ENCODE measurements at regions not wholly inside any gene's neighbourhood (a gene's known extent, or its start where the extent isn't known, plus 50 kb on each side); places are given as distances from the start of the nearest gene placed in this dataset.

DNA sequence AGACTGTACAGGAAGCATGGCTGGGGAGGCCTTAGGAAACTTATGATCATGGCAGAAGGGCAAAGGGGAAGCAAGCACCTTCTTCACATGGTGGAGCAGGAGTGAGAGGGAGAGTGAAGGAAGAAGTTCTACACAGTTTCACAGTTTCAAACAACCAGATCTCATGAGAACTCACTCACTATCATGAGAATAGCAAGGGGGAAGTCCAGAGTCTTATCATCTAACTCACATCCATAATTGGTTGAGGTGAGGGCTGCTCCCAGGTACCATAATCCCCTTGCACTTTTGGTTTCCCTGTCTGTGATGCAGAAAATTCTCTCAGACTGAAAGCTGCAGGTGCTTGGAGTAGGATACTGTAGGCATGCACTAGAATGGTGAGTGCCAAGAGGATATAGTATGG lies 233.8 kb upstream of the CPEB2 start:
- DNase-seq (ENCODE audit: low read depth in 2 of 2): no peak

DNA sequence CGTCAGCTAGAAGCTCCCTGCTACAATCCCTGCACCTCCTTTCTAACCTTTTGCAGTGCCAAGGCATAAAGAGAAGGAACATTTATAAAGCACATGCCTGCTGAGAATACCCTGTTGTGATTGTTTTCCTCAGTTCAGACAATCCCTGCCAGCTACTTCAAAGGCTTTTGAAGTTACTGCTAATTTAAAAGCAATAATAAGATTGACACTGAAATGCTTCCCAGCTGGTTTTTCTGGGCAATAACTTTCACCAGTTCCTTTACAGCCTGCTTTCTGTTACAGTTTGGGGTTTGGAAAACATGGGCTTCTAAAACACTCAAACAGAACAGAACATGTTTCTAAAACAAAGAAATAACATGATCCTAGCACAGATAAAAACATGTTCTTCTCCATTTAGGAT lies 232.3 kb upstream of the CPEB2 start:
- no peak for DNase-seq (ENCODE audit: low read depth in 2 of 2)

DNA sequence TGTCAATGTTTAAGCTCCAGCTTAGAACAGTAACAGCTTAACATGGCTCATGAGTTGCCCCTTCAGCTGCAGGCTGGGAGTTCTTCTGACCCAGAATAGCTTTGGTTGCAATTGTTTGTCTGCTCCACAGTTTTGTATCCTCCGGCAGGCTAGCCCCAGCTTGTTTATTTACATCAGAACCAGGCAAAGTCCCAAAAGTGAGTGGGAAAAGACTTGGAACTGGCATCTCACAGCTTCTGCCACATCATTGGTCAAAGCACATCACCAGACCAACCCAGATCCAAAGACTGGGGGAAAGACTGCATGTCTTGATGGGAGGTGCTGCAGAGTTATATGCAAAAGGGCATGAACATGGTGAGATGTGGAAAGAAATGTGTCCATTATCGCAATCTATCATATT lies 231.2 kb upstream of the CPEB2 start:
- DNase-seq (ENCODE audit: low read depth in 2 of 2): no peak

DNA sequence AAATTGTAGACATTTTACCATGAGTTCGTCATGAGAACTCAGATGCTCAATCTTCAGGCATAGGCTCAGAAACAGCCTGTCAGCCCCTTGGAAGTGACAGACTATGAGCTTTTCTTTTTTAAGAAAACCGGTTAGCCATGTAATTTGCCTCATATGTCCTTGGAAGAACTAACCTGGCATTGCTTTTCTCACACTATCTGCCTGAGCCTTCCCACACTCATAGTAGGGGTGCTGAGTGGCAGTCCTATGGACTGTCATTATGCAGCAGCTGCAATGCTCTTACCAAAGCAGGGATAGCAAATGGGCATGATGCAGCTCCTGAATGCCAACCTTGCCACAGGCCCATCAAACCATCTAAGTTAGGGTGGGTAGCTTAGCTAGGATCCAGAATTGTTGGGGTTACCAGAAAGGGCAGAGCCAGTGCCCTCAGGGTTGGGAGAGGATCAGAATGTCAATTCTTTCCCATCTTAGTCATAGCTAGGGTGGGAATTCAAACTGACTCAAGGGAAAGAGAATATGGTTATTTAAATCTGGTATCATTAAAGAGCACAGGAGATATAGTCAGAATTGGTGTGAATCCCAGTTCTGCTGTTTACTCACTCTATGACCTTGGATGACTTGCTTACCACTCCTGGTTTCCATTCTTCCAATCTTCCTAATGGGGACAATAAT lies 230.6 kb upstream of the CPEB2 start:
- DNase-seq (ENCODE audit: low read depth in 2 of 2): no peak

DNA sequence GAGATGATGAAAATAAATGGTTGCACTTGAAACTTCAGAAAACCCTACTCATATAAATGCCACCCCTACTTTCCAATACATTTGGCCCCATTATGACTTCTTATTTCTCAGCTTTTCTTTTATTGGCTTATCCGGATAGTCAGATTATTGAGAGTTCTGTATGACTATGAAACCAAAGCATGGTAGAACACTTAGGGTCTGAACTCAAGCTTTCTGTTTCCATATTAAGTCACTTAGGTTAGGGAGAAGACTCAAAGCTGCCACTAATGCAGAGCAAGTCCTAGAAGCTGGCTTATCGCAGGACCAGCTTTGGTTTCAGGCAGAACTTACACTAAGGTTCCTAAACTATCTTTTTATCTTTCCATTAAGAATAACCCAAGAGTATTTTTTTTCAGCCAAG lies 229.9 kb upstream of the CPEB2 start:
- DNase-seq (ENCODE audit: low read depth in 2 of 2): no peak

DNA sequence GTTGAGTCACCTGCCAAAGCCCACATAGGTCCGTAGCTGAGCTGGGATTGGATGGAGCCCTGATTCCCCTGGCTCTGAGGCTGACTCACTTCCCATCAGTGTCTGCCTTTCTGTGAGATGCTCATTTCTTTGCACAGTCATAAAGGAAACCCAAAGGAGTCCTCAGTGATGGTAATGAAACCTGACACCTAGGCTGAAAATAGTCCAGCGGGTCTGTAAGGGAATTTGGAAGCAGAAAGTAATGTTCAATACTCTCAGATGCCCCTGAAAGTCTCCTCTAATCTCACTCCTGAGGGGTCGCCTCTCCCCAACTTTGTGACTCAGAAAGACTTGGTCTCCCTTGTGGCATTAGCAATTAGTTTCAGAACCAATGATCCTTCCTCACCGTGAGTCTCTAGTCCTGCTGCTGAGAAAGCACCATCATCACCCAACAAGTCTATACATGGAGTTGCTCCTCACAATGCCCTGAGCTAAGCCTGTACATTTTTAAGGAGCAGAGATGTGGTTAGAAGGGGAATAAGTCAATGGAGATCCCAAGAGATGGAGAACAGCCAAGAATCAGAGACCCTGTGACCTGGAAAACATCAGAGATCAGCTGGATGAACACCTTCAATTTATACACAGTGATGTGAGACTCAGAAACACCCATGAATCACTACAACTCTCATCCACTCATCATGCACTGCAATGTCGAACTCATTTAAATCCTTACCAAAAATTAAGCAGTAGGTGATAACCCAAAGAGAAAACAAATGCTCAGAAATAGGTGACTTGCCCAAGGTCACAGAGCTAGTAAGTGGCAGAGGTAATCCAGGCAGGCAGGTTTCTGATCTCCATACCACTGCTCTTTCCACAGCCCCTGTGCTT lies 219.0 kb upstream of the CPEB2 start:
- DNase-seq (ENCODE audit: low read depth in 2 of 2): peak in 1 of 2 donors; percentile 49

DNA sequence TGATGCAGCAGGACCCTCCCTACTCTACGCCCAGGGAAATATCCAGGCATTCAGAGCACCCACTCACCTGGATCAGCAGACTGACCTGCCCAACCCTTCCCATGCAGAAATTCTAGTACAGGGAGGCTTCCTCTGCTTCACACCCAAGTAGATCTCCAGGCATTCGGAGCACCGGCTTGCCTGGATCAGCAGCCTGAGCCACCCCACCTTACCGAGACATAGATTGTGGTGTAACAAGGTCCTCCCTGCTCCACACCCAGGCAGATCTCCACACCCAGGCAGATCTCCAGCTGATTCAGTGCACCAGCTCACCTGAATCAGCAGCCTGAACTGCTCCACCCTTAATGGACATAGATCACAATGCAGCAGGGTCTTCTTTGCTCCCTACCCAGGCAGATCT lies 215.1 kb upstream of the CPEB2 start:
- DNase-seq (ENCODE audit: low read depth in 2 of 2): no peak

DNA sequence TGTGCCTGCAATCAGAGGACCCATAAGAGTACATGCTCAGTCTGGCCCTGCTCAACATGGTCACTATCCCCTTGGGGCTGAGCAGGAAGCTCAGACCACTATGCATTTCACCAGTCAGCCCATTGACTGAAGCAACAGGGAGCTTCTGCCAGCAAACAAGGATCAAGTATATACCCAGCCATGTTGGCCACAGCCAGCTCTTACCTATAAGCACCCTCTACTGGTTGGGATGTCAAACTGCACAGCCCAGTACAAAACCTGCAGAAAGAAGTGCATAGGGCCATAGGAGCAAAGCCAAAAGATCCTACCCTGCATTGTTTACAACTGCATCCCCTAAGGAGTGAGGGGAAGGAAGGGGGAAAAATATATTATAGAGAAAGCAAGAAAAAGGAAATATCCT lies 214.4 kb upstream of the CPEB2 start:
- peak; percentile 40 to 46 for DNase-seq (ENCODE audit: low read depth in 2 of 2)

DNA sequence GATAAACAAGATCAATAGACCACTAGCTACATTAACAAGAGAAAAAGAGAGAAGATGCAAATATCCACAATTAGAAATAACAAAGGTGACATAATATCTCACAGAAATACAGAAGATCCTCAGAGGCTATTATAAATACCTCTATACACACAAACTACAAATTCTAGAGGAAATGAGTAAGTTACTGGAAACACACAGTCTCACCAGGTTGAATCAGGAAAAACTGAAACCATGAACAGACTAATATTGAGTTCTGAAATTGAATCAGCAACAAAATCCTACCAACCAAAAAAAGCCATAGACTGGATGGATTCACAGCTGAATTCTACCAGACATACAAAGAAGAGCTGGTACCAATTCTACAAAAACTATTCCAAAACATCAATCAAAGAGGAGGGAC lies 211.8 kb upstream of the CPEB2 start:
- DNase-seq (ENCODE audit: low read depth in 2 of 2): no peak

DNA sequence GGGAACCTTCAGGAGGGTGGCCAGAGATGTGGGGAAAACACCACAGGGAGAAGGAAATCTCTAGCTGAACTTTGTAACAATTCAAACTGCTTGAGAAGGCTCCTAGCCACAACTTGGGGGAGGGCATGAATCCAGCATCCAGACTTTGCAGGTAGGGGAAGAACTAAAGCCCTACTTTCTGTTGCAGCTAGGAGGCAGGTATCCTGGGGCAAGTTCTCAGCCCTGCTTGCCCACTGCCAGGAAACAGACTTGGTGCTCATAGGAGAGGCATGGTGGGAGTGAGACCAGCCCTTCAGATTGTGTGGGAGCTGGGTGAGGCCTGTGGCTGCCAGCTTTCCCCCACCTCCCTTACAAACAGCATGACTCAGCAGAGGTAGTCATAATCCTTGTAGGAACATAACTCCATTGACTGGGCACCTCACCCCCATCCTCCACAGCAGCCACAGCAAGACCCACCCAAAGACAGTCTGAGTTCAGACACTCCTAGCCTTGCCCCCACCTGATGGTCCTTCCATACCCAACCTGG lies 209.5 kb upstream of the CPEB2 start:
- no peak for DNase-seq (ENCODE audit: low read depth in 2 of 2)

DNA sequence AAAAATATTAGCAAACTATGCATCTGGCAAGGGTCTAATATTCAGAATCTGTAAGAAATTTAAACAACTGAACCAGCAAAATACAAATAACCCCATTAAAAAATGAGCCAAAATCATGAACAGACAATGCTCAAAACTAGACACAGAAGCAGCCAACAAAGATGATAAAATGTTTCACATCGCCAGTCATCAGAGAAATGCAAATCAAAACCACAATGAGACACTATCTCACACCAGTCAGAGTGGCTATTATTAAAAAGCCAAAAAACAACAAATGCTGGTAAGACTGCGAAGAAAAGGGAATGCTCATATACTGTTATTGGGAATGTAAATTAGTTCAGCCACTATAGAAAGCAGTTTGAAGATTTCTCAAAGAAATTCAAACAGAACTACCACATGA lies 201.3 kb upstream of the CPEB2 start:
- DNase-seq (ENCODE audit: low read depth in 2 of 2): no peak

DNA sequence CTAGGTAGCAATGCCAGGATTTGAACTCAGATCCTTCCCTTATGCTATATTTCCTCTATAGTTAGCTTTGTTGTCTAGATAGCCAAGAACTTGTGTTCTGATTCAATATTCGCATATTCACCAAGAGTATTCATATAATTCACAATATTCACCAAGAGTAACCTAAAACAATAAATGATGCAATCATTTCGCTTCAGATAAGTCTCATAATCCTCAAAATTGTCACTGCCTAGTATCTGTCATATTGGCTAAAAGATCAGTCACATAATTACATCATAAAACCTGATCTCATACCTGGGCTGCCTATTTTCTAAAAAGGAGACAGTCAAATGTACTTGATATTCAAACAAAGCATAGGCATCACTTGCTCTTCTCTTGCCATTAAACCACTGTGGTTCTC lies 199.7 kb upstream of the CPEB2 start:
- DNase-seq (ENCODE audit: low read depth in 2 of 2): no peak

DNA sequence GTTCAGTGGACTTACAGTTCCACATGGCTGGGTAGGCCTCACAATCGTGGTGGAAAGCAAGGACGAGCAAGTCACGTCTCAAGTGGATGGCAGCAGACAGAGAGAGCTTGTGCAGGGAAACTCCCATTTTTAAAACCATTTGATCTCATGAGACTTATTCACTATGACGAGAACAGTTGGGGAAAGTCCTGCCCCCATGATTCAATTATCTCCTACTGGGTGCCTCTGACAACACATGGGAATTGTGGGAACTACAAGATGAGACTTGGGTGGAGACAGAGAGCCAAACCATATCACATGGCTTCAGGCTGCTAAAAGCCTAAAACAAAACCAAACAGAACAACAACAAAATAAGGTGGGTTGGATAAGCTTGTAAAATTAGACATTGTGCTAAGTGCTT lies 194.4 kb upstream of the CPEB2 start:
- DNase-seq (ENCODE audit: low read depth in 2 of 2): no peak

DNA sequence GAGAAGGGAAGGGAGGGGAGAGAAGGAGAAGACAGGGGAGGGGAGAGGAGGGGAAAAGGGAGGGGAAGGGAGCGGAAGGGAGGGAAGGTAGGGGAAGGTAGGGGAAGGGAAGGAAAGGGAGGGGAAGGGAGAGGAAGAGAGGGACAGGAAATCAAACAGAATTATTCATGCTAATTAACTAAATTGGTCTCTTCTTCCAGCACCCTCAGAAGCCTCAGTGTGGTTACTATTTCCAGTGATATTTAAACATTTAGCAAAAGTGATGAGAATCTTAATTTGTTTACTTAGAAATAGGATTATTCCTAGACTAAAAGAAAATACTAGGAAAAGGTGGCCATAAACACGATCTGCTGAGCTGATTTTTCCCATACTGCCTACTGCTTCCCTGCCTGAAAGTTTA lies 193.1 kb upstream of the CPEB2 start:
- DNase-seq (ENCODE audit: low read depth in 2 of 2): no peak

DNA sequence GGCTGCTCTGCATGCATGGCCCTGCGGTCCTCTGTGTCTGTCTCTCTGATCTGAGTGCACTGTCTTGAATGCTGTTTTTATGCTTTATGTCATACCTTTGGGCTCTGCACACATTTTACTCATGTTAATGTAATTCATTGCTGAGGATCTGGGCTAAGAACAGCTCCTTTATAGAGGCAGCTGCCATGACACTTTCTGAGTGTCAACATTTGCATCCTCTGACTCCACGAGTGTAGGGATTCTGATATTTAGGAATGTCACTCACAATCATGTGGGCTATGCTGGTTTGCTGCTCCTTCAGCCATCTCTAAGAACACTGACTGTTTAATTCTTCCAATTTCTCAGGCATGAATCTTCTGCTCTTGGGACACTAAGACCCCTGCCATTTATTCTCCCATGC lies 192.2 kb upstream of the CPEB2 start:
- no peak for DNase-seq (ENCODE audit: low read depth in 2 of 2)

DNA sequence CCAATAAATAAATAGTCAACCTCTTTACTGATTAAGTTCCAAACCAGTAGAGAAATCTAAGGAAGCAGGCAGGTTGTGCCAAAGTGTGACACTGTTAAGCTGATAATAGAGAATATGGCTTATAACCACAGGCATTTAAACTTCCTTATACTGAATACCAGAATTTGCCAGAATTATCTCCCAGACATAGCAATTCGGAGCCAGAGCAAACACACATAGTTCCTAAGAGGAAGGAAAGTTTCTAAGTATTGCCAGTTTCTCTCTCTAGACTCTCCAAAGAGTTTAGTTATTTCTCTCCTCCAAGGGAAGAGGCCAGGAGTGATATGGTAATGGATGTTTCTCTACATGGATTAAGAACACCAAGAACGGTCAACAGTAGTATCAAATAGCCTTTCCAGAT lies 191.7 kb upstream of the CPEB2 start:
- DNase-seq (ENCODE audit: low read depth in 2 of 2): no peak

DNA sequence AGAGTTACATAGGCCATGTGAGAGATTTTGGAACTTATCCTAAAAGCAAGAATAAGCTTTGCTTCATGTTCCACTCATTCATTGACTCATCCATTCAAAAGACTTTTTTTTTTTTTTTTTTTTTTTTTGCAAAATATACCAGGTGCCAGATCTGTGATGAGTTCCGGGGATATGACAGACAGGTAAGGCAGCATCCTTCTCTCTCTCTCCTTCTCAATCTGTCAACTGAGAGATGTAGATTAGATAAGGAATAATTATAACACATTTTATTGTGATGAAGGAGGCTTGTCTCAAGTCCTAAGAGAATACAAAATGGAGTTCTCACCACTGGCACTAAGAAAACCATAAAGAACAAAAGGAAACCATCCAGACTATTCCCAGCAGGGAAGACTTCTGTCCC lies 190.2 kb upstream of the CPEB2 start:
- no peak for DNase-seq (ENCODE audit: low read depth in 2 of 2)

DNA sequence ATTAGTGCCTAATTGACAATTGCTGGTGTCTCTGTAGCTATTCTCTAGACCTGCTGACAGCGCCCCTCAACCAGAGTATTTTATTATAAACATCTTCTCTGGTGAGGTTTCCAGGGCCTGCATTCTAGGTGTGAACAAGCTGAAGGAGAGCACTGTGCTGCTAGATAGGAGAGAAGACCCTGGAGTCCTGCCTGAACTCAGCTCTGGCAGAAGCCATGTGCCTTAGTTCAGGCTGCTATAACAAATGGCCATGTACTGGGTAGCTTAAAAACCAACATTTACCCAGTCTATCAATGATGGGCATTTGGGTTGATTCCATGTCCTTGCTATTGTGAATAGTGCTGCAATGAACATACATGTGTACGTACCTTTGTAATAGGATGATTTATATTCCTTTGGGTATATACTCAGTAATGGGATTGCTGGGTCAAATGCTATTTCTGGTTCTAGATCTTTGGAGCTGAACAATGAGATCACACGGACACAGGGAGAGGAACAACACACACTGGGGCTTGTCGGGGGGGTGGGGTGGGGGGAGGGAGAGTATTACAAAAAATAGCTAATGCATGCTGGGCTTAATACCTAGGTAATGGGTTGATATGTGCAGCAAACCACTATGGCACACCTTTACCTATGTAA lies 185.5 kb upstream of the CPEB2 start:
- no peak for DNase-seq (ENCODE audit: low read depth in 2 of 2)

DNA sequence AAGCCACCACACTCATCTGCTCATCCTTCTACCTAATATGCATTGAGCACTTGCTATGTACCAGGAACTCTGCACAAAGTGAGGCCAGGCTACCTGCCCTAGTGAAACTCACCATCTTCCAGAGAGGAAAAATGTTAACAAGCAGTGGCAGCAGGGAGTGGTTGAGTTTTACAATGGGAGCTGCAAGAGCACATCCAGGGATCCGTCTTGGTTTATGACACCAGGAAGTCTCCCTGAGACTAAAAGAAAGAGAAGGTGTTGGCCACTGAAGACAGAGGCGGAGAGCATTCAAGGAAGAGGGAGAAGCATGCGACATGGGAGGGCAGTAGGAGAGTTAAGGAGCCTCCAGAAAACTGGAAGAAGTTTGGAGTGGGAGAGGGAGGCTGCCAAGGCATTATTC lies 178.1 kb upstream of the CPEB2 start:
- no peak for DNase-seq (ENCODE audit: low read depth in 2 of 2)

DNA sequence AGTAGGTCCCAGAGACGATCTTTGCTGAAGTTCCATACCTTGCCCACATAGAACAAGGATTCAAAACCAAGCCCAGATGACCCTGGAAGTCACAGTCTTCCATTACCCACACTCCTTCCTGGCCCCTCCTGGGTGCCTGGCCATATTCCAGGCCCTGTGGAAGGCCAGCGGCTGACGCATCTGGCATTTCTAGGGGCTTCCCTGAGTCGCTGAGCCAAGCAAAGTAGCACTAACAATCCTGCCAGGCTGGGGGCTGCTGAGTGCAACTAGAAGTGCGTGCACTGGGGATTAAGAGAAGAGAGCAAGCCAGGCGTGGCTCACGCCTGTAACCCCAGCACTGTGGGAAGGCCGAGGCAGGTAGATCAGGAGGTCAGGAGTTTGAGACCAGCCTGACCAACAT lies 175.2 kb upstream of the CPEB2 start:
- DNase-seq (ENCODE audit: low read depth in 2 of 2): no peak

DNA sequence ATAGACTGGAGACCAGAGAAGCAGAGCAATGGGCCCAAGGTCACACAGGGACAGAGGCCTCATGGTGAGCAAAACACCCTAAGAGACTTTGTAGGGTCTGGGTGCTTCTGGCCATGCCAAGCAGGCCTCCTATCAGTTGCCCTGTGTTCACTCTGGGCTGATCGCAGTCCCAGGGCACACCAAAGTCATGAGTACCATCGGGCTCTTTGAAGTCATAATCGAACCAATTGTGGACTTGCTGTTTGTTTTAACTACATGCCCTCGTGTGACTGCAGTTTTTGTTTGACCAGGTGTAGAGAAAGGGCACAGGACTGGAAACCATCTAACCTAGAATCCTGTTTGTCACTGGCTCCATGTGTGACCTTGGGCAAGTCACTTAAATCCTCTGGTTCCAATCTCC lies 172.5 kb upstream of the CPEB2 start:
- DNase-seq (ENCODE audit: low read depth in 2 of 2): no peak

DNA sequence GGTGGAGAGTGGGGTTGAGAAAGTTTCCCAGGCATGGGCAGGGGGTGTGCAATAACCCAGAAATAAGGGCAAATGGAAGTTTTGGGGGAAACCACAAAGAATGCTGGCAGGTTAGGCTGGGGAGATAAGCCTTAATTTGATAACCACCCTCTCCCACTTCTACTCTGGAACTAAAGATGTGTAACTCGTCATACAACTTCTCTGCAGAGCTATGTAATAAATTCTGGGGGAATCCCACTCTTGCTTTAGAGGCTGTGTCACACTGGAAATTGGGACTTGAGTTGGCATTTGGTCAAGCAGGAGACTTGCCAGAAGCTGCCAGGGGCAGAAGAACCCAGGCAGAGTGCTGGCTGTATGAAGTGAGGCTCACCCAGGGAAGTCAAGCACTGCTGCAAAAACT lies 170.9 kb upstream of the CPEB2 start:
- DNase-seq (ENCODE audit: low read depth in 2 of 2): no peak

DNA sequence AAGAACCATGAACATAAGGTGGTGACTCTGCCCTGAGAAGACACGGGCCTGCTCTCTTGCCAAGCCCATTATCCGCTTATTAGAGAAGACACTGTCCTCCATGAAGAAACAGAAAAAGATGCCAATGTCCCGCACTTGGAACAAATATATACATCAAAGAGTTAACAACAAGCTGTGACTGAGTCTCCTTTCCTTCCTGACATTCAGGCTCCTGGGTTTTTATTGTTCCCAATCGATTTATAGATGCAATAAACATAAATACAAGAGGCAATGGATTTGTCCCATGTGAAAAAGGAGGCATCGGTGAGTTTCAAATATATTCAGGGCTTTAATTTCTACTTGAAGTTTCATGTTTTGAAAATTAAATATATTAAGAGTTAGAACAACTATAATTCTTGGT lies 169.2 kb upstream of the CPEB2 start:
- no peak for DNase-seq (ENCODE audit: low read depth in 2 of 2)

Measured in lung microvascular endothelial cell (primary cell).